GM13976 (cell line): ENCODE measurements at regions not wholly inside any gene's neighbourhood (a gene's known extent, or its start where the extent isn't known, plus 50 kb on each side); places are given as distances from the start of the nearest gene placed in this dataset.

ENCODE experiments used
- DNase-seq: peaks from one replicate; pipeline ENCODE4 v3.0.0; 2012; ENCODE audit warnings: low spot score
- in situ Hi-C: fragments of 300-500 bp; cut with MboI; formaldehyde crosslinking; loops from one replicate; pipeline ENCODE4 v1.12.0; 2022; ENCODE audit warnings: low sequenced_read_pairs, mixed read lengths, inconsistent platforms; ENCODE audit not compliant: unreplicated experiment
- TF ChIP-seq, protein P1 (sequence below): IDR thresholded peaks from 2 replicates; pipeline ENCODE4 v1.5.1; 2012; ENCODE audit warnings: borderline replicate concordance, mild to moderate bottlenecking; ENCODE audit not compliant: insufficient read depth; ENCODE audit errors: extremely low read depth, missing control alignments, control extremely low read depth

DNA sequence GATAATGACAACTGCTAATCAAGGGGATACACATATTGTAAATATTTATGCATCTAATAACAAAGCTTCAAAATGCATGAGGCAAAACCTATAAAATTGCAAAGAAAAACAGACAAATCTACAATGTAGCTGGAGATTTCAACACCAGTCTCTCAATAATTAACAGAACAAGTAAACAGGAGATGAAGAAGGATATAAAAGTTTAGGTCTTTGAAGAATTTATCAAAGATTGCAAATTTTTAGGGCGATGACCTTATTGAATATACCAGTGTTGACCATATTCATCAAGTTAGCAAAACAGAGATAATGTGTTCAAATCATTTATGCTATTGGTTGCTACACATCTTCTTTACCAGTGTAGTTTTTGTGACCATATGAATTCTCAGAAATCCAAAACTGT, 237.8 kb upstream of the SGK1 start:
- TF ChIP-seq, protein P1, sequence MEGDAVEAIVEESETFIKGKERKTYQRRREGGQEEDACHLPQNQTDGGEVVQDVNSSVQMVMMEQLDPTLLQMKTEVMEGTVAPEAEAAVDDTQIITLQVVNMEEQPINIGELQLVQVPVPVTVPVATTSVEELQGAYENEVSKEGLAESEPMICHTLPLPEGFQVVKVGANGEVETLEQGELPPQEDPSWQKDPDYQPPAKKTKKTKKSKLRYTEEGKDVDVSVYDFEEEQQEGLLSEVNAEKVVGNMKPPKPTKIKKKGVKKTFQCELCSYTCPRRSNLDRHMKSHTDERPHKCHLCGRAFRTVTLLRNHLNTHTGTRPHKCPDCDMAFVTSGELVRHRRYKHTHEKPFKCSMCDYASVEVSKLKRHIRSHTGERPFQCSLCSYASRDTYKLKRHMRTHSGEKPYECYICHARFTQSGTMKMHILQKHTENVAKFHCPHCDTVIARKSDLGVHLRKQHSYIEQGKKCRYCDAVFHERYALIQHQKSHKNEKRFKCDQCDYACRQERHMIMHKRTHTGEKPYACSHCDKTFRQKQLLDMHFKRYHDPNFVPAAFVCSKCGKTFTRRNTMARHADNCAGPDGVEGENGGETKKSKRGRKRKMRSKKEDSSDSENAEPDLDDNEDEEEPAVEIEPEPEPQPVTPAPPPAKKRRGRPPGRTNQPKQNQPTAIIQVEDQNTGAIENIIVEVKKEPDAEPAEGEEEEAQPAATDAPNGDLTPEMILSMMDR = no peak
- no peak for DNase-seq
- in situ Hi-C loops = no loop called here

DNA sequence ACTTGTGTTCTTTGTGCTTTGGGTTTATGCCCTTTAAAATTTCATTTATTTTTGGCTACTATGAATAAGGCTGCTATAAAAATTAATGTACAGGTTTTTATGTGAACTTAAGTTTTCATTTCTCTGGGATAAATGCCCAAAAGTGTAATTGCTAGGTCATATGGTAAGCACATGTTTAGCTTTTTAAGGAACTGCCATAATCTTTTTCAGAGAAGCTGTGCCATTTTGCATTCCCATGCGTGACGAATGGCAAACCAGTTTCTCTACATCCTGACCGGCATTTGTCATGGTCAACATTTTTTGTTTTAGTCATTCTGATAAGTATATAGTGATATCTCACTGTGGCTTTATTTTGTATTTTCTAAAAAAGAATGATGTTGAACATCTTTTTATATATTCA, 236.0 kb upstream of the SGK1 start:
- in situ Hi-C loops = no loop called here
- TF ChIP-seq, protein P1 = no peak
- DNase-seq = no peak

DNA sequence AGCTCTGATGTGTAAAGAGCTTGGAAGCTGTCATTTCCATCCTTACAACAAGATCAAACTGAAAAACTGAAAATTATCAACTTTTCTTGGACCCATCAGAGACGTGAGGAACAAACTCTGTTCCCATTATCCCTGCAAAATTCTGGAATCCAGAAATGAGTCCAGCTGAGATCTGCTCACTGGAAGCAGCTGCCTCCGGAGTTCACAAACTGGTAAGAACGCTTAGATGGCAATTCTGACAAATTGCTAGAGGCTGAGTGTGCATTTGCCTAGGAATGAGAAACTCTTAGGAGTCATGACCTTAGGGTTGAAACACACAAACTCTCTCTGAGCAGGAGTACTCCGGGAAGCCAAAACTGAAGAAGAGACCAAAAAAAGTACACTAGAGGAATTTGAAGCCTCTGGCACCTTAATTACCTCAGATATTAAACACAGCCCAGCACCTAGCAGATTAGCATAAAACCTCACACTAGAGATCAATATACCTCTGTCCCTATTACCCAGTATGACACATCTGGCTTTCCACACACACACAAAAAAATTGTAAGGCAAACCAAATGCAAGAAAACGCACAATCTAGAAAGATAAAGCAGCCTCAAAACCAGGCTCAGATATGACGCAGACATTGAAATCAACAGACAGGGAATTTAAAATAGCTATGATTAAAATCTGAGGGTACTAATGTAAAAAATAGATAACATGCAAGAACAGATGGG, 233.5 kb upstream of the SGK1 start:
- no peak for DNase-seq
- in situ Hi-C loops = no loop called here
- TF ChIP-seq, protein P1 = no peak

DNA sequence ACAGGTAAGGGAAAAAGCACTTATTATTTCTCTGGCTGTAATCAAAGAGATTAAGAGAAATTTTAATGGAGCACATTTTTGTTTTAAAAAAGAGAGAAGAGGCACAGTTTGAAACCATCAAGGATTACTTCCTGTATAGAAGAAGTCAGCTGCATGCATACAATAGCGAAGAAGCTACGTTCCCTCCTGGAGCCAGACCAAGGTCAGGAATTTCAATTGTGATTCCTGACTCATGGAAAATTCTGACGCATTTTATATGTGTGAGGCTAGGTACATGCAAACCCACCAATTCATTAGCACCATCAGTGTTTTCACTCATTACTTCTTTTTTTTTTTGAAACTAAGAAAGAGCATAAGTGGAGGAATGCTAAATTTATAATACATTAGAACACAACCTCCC, 232.7 kb upstream of the SGK1 start:
- TF ChIP-seq, protein P1 = no peak
- no peak for DNase-seq

DNA sequence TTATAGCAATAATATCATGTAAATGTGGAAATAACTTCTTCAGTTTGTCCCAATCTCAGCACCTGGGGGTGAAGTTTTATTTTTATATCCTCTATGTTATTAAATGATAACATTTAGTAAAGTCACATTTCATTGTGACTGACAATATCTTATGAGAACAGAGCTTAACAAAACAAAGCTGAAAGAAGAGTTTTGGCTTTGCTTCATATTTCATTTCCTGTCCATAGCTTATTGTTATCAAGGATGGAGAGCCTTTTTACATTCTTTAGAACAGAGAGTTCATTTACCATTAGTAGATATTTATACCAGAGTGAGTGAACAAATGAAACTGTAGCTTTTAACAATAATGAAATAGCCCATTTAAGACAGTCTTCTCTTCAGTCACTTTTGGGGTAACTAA, 231.9 kb upstream of the SGK1 start:
- TF ChIP-seq, protein P1 = no peak
- no peak for DNase-seq
- in situ Hi-C loops = no loop called here

More for the DNA sequence above, 232.7 kb upstream of the SGK1 start:
- in situ Hi-C loops = no loop called here

DNA sequence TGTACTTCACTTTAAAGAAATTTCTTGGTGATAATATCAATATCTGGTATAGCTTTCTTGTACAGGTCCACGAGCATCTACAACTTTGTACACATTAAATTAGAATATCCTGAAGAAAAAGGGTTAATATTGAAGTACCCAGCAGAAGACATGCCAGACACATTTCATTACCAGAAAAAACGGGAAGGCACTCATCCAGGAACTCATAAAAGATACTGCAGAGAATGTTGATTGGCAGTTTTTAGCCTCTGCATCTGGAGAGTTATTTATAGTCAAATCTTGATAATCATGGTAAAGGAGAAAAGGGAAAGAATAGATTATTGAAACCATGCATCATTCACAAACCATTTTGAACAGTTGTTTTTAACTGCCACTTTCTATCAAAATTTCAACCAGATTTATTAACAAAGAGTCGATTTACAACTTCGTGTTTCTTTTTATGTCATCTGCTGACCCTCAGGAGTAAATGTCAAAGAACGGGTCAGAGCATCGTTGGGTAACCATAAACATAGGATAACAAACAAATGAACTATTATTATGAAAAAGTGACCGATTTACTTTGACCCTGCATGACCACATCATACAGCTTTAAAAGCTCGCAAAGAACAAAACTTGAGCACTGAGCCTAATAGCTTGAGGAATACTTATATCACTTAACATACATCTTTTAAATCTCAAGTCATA, 229.2 kb upstream of the SGK1 start:
- no peak for DNase-seq
- in situ Hi-C loops = no loop called here

More for the DNA sequence above, 229.2 kb upstream of the SGK1 start:
- TF ChIP-seq, protein P1 = no peak
